OCI-LY7 (cell line): ENCODE measurements at regions not wholly inside any gene's neighbourhood (a gene's known extent, or its start where the extent isn't known, plus 50 kb on each side); places are given as distances from the start of the nearest gene placed in this dataset.

ENCODE experiments used
- BruUV-seq: library from RNA; stranded (reverse); fragments of 400-500 nt; replicated peaks from 2 replicates; lab custom pipeline; 2021; lab: Mats Ljungman, UMichigan
- CTCF ChIA-PET: fragments of 300-600 bp; sonication (Branson Sonifier 250); formaldehyde crosslinking; loops from one replicate; lab custom pipeline; 2022; ENCODE audit warnings: antibody characterized with exemption; ENCODE audit not compliant: unreplicated experiment; lab: Charles Lee
- POLR2A ChIA-PET: fragments of 300-600 bp; sonication (Branson Sonifier 250); formaldehyde crosslinking; loops from one replicate; lab custom pipeline; 2022; ENCODE audit warnings: antibody characterized with exemption; lab: Charles Lee
- DNase-seq: peaks from one replicate; pipeline ENCODE4 v3.0.0-alpha.2; 2015; ENCODE audit warnings: low spot score
- H2AFZ ChIP-seq: fragments of 200-600 bp; sonication (generic), shearing (Covaris generic); 2 replicates; pipeline ENCODE4 v1.6.1; 2014; ENCODE audit warnings: mild to moderate bottlenecking, antibody characterized with exemption, low read length, moderate library complexity
- H3K27ac ChIP-seq: fragments of 200-600 bp; sonication (generic); 2 replicates; pipeline ENCODE4 v1.5.1; 2014; ENCODE audit warnings: mixed run types, low read depth, mild to moderate bottlenecking, moderate library complexity, low read length, inconsistent platforms; ENCODE audit not compliant: poor library complexity, severe bottlenecking
- H3K36me3 ChIP-seq: fragments of 200-600 bp; sonication (generic); 2 replicates; pipeline ENCODE4 v1.6.1; 2014; ENCODE audit warnings: mild to moderate bottlenecking, antibody characterized with exemption, low read length, moderate library complexity, mixed read lengths; ENCODE audit not compliant: insufficient read depth
- H3K4me1 ChIP-seq: fragments of 200-600 bp; sonication (generic); 2 replicates; pipeline ENCODE4 v1.5.1; 2014; ENCODE audit warnings: mild to moderate bottlenecking, low read length; ENCODE audit not compliant: insufficient read depth, poor library complexity, severe bottlenecking
- H3K4me2 ChIP-seq: fragments of 200-600 bp; sonication (generic); 2 replicates; pipeline ENCODE4 v1.6.1; 2014; ENCODE audit warnings: mild to moderate bottlenecking, low read length
- H3K4me3 ChIP-seq: fragments of 200-600 bp; sonication (generic); 2 replicates; pipeline ENCODE4 v1.5.1; 2014; ENCODE audit warnings: mild to moderate bottlenecking, low read depth, low read length; ENCODE audit not compliant: poor library complexity, severe bottlenecking
- H3K79me2 ChIP-seq: fragments of 200-600 bp; sonication (generic); 2 replicates; pipeline ENCODE4 v1.6.1; 2016; ENCODE audit warnings: low read depth, mild to moderate bottlenecking, low read length, moderate library complexity, mixed read lengths; ENCODE audit not compliant: insufficient read depth
- H3K9me2 ChIP-seq: fragments of 200-600 bp; sonication (generic); 2 replicates; pipeline ENCODE4 v1.6.1; 2016; ENCODE audit warnings: mild to moderate bottlenecking, low read length, mixed read lengths; ENCODE audit not compliant: insufficient read depth
- H3K9me3 ChIP-seq: fragments of 200-600 bp; sonication (generic); 2 replicates; pipeline ENCODE4 v1.6.1; 2014; ENCODE audit warnings: mild to moderate bottlenecking, mixed run types, low read length, mixed read lengths
- H4K20me1 ChIP-seq: fragments of 200-600 bp; sonication (generic); 2 replicates; pipeline ENCODE4 v1.6.1; 2014; ENCODE audit warnings: mild to moderate bottlenecking, antibody characterized with exemption, low read length, moderate library complexity, mixed read lengths; ENCODE audit not compliant: insufficient read depth
- CTCF ChIP-seq: fragments of 200-600 bp; sonication (generic); conservative IDR thresholded peaks from 2 replicates; pipeline ENCODE4 v1.5.1; 2014; ENCODE audit warnings: mild to moderate bottlenecking, antibody characterized with exemption, low read length, moderate library complexity, mixed read lengths
- EZH2phosphoT487 ChIP-seq: fragments of 200-600 bp; sonication (generic); IDR thresholded peaks from 2 replicates; pipeline ENCODE4 v1.6.1; 2018; ENCODE audit warnings: low read depth, borderline replicate concordance, mild to moderate bottlenecking, mixed run types, antibody characterized with exemption, low read length, moderate library complexity, mixed read lengths
- intact Hi-C: fragments of 100-400 bp; cut with micrococcal nuclease; formaldehyde crosslinking; loops from one replicate; pipeline ENCODE4 v1.10.0; 2022; ENCODE audit not compliant: unreplicated experiment

- ChIA-PET CTCF (no interaction called here), POLR2A (interaction anchor here (0.5 to 1.0 kb wide), 3 partner anchors 11 to 674 kb away, joined by 3 read pairs; no protein-coding TSS in a partner anchor)
- Histone ChIP-seq H3K4me3 (no peak overlapping the region), H3K4me1 (no peaks in the 10 kb centered on the region), H3K9me3 (no peaks in the 10 kb centered on the region), H4K20me1 (no peaks in the 10 kb centered on the region), H3K79me2 (no peaks in the 10 kb centered on the region), H2AFZ (no peak overlapping the region), H3K4me2 (no peak overlapping the region), H3K9me2 (no peaks in the 10 kb centered on the region), H3K36me3 (no peaks in the 10 kb centered on the region), H3K27ac (no peak overlapping the region)
- BruUV-seq = no TSS peak
- intact Hi-C loops = no loop called here
- TF ChIP-seq CTCF (no peak), EZH2phosphoT487 (no peak)
- no peak for DNase-seq
Observed at GRCh38 chr3:20890111-20890519, 704.1 kb upstream of the SGO1 start.

- H3K4me2 ChIP-seq = no peak overlapping the region
- DNase-seq = no peak
- H3K4me3 ChIP-seq = no peak overlapping the region
- no peaks in the 10 kb centered on the region for H4K20me1 ChIP-seq
- POLR2A ChIA-PET = interaction anchor here (1.1 kb wide), 1 partner anchor 11 kb away, joined by 3 read pairs; no protein-coding TSS in a partner anchor
- H3K9me2 ChIP-seq = no peaks in the 10 kb centered on the region
- intact Hi-C loops = no loop called here
- H3K9me3 ChIP-seq = no peaks in the 10 kb centered on the region
- H3K79me2 ChIP-seq = no peaks in the 10 kb centered on the region
- no peaks in the 10 kb centered on the region for H3K4me1 ChIP-seq
- no TSS peak for BruUV-seq
- CTCF ChIA-PET = no interaction called here
- TF ChIP-seq CTCF (no peak), EZH2phosphoT487 (no peak)
- H2AFZ ChIP-seq = no peak overlapping the region
- H3K27ac ChIP-seq = no peak overlapping the region
- H3K36me3 ChIP-seq = no peaks in the 10 kb centered on the region
Observed at GRCh38 chr3:20878691-20879090, 692.7 kb upstream of the SGO1 start.

- no peak overlapping the region for H3K4me2 ChIP-seq
- no peak overlapping the region for H3K27ac ChIP-seq
- BruUV-seq = no TSS peak
- no peaks in the 10 kb centered on the region for H3K36me3 ChIP-seq
- no peak for DNase-seq
- no peak overlapping the region for H2AFZ ChIP-seq
- H3K79me2 ChIP-seq = no peaks in the 10 kb centered on the region
- H4K20me1 ChIP-seq = no peaks in the 10 kb centered on the region
- no peak for TF ChIP-seq CTCF
- no peak for TF ChIP-seq EZH2phosphoT487
- no peaks in the 10 kb centered on the region for H3K9me3 ChIP-seq
- H3K4me1 ChIP-seq = no peaks in the 10 kb centered on the region
- intact Hi-C loops = no loop called here
- H3K9me2 ChIP-seq = no peaks in the 10 kb centered on the region
- ChIA-PET POLR2A (no interaction called here), CTCF (no interaction called here)
- H3K4me3 ChIP-seq = no peak overlapping the region
Observed at GRCh38 chr3:20873235-20873634, 687.2 kb upstream of the SGO1 start.
